ENCODE measurements at regions not wholly inside any gene's neighbourhood (a gene's known extent, or its start where the extent isn't known, plus 50 kb on each side); places are given as distances from the start of the nearest gene placed in this dataset.

DNA sequence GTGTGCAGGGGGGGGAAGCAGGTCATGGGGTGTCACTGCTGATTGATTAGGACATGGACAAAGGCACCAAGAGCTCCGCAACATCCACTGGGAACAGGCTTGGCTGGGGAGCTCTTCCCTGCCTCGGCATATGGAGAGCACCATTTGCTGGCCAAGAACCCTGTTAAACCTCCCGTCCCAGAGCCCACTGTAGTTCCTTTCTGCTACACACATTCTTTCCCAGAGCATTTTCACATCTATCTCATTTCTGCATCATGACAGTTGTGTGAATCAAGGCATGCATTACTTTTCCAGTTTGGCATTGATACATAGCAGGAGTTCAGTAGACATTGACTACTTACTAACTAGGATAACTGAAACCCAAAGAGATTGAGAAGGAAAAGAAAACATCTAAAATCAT lies 333.4 kb upstream of the B3GAT1 start:
- ATAC-seq: no peak
- no peaks in the 10 kb centered on the region for H3K36me3 ChIP-seq
- H3K9me3 ChIP-seq: peaks cover 0 to 27% (median 0%) of the 10 kb centered on the region in 3 donors
- H3K4me1 ChIP-seq: no peaks in the 10 kb centered on the region
- no peak overlapping the region for H3K4me3 ChIP-seq
- TF ChIP-seq EP300 (IDR thresholded peaks at IDR 0.05) (no peak), POLR2A (IDR thresholded peaks at IDR 0.05) (no peak), POLR2AphosphoS5 (IDR thresholded peaks at IDR 0.05) (no peak), CTCF (IDR thresholded peaks at IDR 0.05) (no peak)
- no peak overlapping the region for H3K27ac ChIP-seq
- no peaks in the 10 kb centered on the region for H3K27me3 ChIP-seq
- WGBS, 2 donors (ENCODE audit: low coverage in 1 of 2): 83% methylated on average over 2 of the region's 3 CpGs; no CpG with 5 or more reads in 1 of the 2 donors

GRCh38 chr11:134743820-134744195 lies 331.8 kb upstream of the B3GAT1 start:
- no peak overlapping the region for H3K27ac ChIP-seq
- no peaks in the 10 kb centered on the region for H3K27me3 ChIP-seq
- TF ChIP-seq CTCF (IDR thresholded peaks at IDR 0.05) (no peak), POLR2AphosphoS5 (IDR thresholded peaks at IDR 0.05) (no peak), EP300 (IDR thresholded peaks at IDR 0.05) (no peak), POLR2A (IDR thresholded peaks at IDR 0.05) (no peak)
- no peak for ATAC-seq
- no peak overlapping the region for H3K4me3 ChIP-seq
- 100% methylated on average over 3 of the region's 4 CpGs; no CpG with 5 or more reads in 1 of the 2 donors for WGBS, 2 donors (ENCODE audit: low coverage in 1 of 2)
- no peaks in the 10 kb centered on the region for H3K36me3 ChIP-seq
- H3K9me3 ChIP-seq: peaks cover 0 to 25% (median 0%) of the 10 kb centered on the region in 3 donors
- no peaks in the 10 kb centered on the region for H3K4me1 ChIP-seq

DNA sequence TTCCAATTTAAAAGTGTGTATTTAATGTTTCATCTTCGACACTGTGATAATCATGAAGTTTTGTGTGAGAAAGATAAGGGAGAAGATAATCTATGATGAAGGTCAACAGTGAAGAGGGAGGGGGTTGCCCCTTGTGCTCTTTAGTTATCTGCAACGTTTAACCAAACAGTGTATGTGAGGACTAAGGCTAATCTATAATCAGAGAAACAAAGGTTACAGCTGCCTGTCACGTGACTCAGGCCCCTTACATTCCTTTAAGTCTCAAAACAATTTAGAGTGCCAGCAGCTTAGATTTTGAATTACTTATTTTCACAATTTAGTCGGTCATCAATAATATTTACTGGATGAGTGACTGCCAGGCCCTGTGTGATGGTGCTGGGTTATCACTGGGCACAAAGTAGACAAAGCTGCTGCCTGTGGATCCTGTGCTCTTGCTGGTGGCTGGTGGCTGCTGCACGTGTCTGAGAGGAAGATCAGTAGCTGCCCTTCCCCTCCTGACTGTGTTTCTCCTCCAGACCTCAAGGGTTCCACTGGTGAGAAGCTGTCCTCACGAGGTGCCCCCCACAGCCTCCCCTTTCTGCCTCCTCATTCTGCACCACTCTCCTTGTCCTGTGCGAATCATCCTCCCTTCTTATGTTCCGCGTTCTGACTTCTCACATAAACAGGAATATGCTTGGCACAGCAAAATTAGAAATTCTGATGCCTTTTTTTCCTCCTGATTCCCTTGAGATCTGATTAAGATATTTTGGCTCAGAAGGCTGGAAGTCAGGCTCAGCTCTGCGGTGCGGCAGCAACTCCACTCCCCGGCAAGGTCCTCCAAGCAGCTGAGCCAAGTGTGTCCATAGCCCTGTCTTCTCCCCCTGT lies 331.1 kb upstream of the B3GAT1 start:
- Histone ChIP-seq H3K27me3 (no peaks in the 10 kb centered on the region), H3K27ac (no peak overlapping the region), H3K4me3 (no peak overlapping the region), H3K9me3 (peaks cover 0 to 19% (median 0%) of the 10 kb centered on the region in 3 donors), H3K36me3 (no peaks in the 10 kb centered on the region), H3K4me1 (no peaks in the 10 kb centered on the region)
- 53 to 69% methylated on average over 7 to 10 of the region's 12 CpGs for WGBS, 2 donors (ENCODE audit: low coverage in 1 of 2)
- no peak for TF ChIP-seq EP300 (IDR thresholded peaks at IDR 0.05)
- no peak for TF ChIP-seq CTCF (IDR thresholded peaks at IDR 0.05)
- no peak for TF ChIP-seq POLR2AphosphoS5 (IDR thresholded peaks at IDR 0.05)
- no peak for TF ChIP-seq POLR2A (IDR thresholded peaks at IDR 0.05)
- no peak for ATAC-seq

DNA sequence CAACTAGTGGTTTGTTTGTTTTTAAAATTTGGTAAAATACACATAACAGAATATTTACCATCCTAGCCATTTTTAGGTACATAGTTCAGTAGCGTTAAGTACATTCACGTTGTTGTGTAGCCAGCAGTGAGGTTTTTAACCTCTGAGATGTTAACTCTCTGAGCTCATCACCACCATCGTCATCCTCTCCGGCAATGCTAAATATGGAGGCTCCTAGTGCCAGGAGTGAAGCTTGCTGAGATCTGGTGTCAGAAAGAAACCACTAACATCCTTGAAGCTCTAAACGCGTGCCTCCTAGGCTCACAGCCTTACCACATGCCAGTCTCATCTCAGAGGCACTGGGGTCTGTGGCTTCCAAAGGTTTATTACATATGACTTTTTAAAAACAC lies 330.2 kb upstream of the B3GAT1 start:
- H3K9me3 ChIP-seq: peaks cover 0 to 14% (median 0%) of the 10 kb centered on the region in 3 donors
- no peak for ATAC-seq
- H3K4me3 ChIP-seq: no peak overlapping the region
- H3K27ac ChIP-seq: no peak overlapping the region
- no peaks in the 10 kb centered on the region for H3K36me3 ChIP-seq
- H3K27me3 ChIP-seq: no peaks in the 10 kb centered on the region
- 42 to 81% methylated on average over 4 to 5 of the region's 6 CpGs for WGBS, 2 donors (ENCODE audit: low coverage in 1 of 2)
- no peaks in the 10 kb centered on the region for H3K4me1 ChIP-seq
- TF ChIP-seq CTCF (IDR thresholded peaks at IDR 0.05) (no peak), EP300 (IDR thresholded peaks at IDR 0.05) (no peak), POLR2A (IDR thresholded peaks at IDR 0.05) (no peak), POLR2AphosphoS5 (IDR thresholded peaks at IDR 0.05) (no peak)
